ENCODE measurements at regions not wholly inside any gene's neighbourhood (a gene's known extent, or its start where the extent isn't known, plus 50 kb on each side); places are given as distances from the start of the nearest gene placed in this dataset.

DNA sequence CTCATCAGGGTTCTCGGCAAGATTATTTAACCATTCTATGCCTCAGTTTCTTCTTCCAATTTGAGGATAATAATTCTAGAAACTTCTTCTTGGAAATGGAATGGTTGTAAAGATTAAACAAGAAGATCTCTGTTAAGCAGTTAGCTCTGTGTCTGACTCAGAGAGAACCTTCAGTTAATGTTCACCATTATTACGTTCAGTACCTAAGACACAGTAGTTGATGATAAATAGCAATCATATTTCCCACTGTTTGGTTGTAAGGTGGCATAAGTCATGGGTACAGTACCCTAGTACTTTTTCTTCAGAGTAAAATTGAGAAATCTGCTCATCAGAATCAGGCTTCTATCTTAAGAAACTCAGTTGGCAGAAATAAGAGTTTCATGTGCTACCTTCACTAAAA, 366.5 kb upstream of the BOD1L1 start:
- Histone ChIP-seq H2BK120ac (replicated peaks; ENCODE audit: low read depth, low read length) (no peak overlapping the region), H3K18ac (ENCODE audit: extremely low read depth, low read length) (no peak overlapping the region), H3K23me2 (ENCODE audit: low read depth, low read length) (no peaks in the 10 kb centered on the region), H3K27me3 (replicated peaks in 1 of 4; ENCODE audit: control insufficient read depth in 3 of 4, extremely low read depth in 1 of 4, insufficient read depth in 3 of 4, low read length in 3 of 4) (peaks cover 0 to 1% (median 0%) of the 10 kb centered on the region in 4 experiments; a peak in 1 of 7 replicates), H2AFZ (ENCODE audit: low read length) (no peak overlapping the region), H4K5ac (ENCODE audit: insufficient read length, low read depth, low read length) (no peak overlapping the region), H3K4me1 (replicated peaks in 1 of 4; ENCODE audit: control insufficient read depth in 3 of 4, insufficient read depth in 4 of 4, low read length in 3 of 4) (peaks cover 0 to 3% (median 0%) of the 10 kb centered on the region in 4 experiments; a peak in 1 of 7 replicates), H3K56ac (replicated peaks; ENCODE audit: insufficient read length, low read depth, low read length) (no peak overlapping the region), H2BK15ac (ENCODE audit: low read length) (no peak overlapping the region), H3K23ac (ENCODE audit: insufficient read length) (no peak overlapping the region), H4K20me1 (replicated peaks in 1 of 2; ENCODE audit: control insufficient read depth in 1 of 2, insufficient read depth in 2 of 2, low read length in 2 of 2) (no peaks in the 10 kb centered on the region), H3K14ac (ENCODE audit: insufficient read length) (no peak overlapping the region), H4K91ac (replicated peaks; ENCODE audit: insufficient read length, low read length) (no peak overlapping the region), H3K4me2 (ENCODE audit: insufficient read depth in 1 of 2, low read depth in 2 of 2, low read length in 2 of 2) (no peak overlapping the region), H2BK12ac (ENCODE audit: low read depth, low read length) (no peak overlapping the region), H3K79me1 (ENCODE audit: low read depth, low read length) (no peaks in the 10 kb centered on the region), H3K4ac (replicated peaks; ENCODE audit: insufficient read length, low read depth, low read length) (no peak overlapping the region), H2BK20ac (ENCODE audit: low read length) (no peak overlapping the region), H2AK5ac (ENCODE audit: low read depth, low read length) (no peak overlapping the region), H2BK5ac (ENCODE audit: low read depth, low read length) (no peak overlapping the region), H3K36me3 (ENCODE audit: control insufficient read depth in 2 of 4, insufficient read depth in 4 of 4, low read length in 3 of 4) (no peaks in the 10 kb centered on the region), H3K27ac (ENCODE audit: low read depth, low read length) (no peak overlapping the region), H3K4me3 (ENCODE audit: extremely low read depth in 1 of 4, insufficient read depth in 2 of 4, low read depth in 3 of 4, low read length in 4 of 4) (no peak overlapping the region), H3K79me2 (ENCODE audit: control insufficient read depth in 1 of 2, insufficient read depth in 2 of 2, low read length in 2 of 2) (no peaks in the 10 kb centered on the region), H4K8ac (ENCODE audit: extremely low read depth, insufficient read depth, low read length) (no peak overlapping the region), H3K9ac (replicated peaks in 1 of 4; ENCODE audit: extremely low read depth in 1 of 4, low read depth in 3 of 4, low read length in 3 of 4) (no peak overlapping the region), H3K9me3 (ENCODE audit: insufficient read depth in 2 of 2, low read depth in 1 of 2, low read length in 1 of 2) (no peaks in the 10 kb centered on the region)
- DNase-seq (ENCODE audit: low read depth in 1 of 2, low spot score in 2 of 2): no peak
- CTCF ChIA-PET (ENCODE audit: partially characterized antibody): no interaction called here
- FAIRE-seq: no peak
- 93% methylated on average over 2 of the region's 2 CpGs; no CpG with 5 or more reads in 1 of the 2 experiments for WGBS, 2 experiments (ENCODE audit: extremely low coverage in 1 of 2, insufficient coverage in 1 of 2, insufficient read length in 1 of 2, insufficient replicate concordance in 2 of 2, low coverage in 1 of 2, low lambda C conversion rate in 2 of 2, missing lambda C conversion rate in 1 of 2)
- POLR2A ChIA-PET (ENCODE audit: partially characterized antibody): no interaction called here
- TF ChIP-seq SIX5 (IDR thresholded peaks at IDR 0.05; ENCODE audit: low read depth, low read length) (no peak), KDM1A (IDR thresholded peaks at IDR 0.05; ENCODE audit: borderline replicate concordance, low read length) (no peak)

Data from H1 (cell line).